WTC11 (cell line): ENCODE measurements at regions not wholly inside any gene's neighbourhood (a gene's known extent, or its start where the extent isn't known, plus 50 kb on each side); places are given as distances from the start of the nearest gene placed in this dataset.

Experiments
- ATAC-seq: fragments of 200-7000 bp; cut with Tn5 transposase; 2 replicates; pipeline ENCODE4 v1.10.0; 2021; ENCODE audit warnings: mild to moderate bottlenecking, moderate library complexity
- CTCF ChIA-PET: fragments of 300-600 bp; sonication (Branson Sonifier 250); formaldehyde crosslinking; loops from one replicate; lab custom pipeline; 2021; ENCODE audit warnings: antibody characterized with exemption; lab: Charles Lee
- POLR2A ChIA-PET: fragments of 350-600 bp; sonication (Branson Sonifier 250); formaldehyde crosslinking; loops from one replicate; lab custom pipeline; 2021; ENCODE audit warnings: antibody characterized with exemption; lab: Charles Lee
- DNase-seq: peaks from one replicate; pipeline ENCODE4 v3.0.0; 2021; ENCODE audit warnings: low spot score
- H3K27ac Mint-ChIP-seq: 2 replicates; pipeline ENCODE4 v1.8.0; 2021; ENCODE audit warnings: mixed read lengths
- H3K27me3 Mint-ChIP-seq: 2 replicates; pipeline ENCODE4 v1.8.0; 2021; ENCODE audit warnings: low read depth, mild to moderate bottlenecking, moderate library complexity, mixed read lengths
- H3K36me3 Mint-ChIP-seq: 2 replicates; pipeline ENCODE4 v1.8.0; 2021; ENCODE audit warnings: mixed read lengths
- H3K4me1 Mint-ChIP-seq: 2 replicates; pipeline ENCODE4 v1.8.0; 2022; ENCODE audit warnings: mixed read lengths
- H3K4me3 Mint-ChIP-seq: 2 replicates; pipeline ENCODE4 v1.8.0; 2021; ENCODE audit warnings: mild to moderate bottlenecking, moderate library complexity, mixed read lengths
- H3K9me3 Mint-ChIP-seq: 2 replicates; pipeline ENCODE4 v1.8.0; 2021; ENCODE audit warnings: mixed read lengths
- ATF2 ChIP-seq: sonication (generic); formaldehyde crosslinking; IDR thresholded peaks from 2 replicates; pipeline ENCODE4 v1.8.1; 2022; ENCODE audit warnings: low read depth, missing genetic modification reagents, borderline replicate concordance
- ATF6 ChIP-seq: sonication (generic); formaldehyde crosslinking; IDR thresholded peaks from 2 replicates; pipeline ENCODE4 v1.8.1; 2023; ENCODE audit warnings: mild to moderate bottlenecking, missing genetic modification reagents
- CBFB ChIP-seq: sonication (generic); formaldehyde crosslinking; IDR thresholded peaks from 2 replicates; pipeline ENCODE4 v1.8.1; 2022; ENCODE audit warnings: mild to moderate bottlenecking, low read depth, missing genetic modification reagents
- CTCF ChIP-seq: fragments of 200-600 bp; IDR thresholded peaks from 2 replicates; pipeline ENCODE4 v1.8.0; 2022; ENCODE audit warnings: antibody characterized with exemption
- FOXK1 ChIP-seq: sonication (generic); formaldehyde crosslinking; IDR thresholded peaks from 2 replicates; pipeline ENCODE4 v1.8.0; 2022; ENCODE audit warnings: mild to moderate bottlenecking, moderate library complexity, missing genetic modification reagents
- FOXP1 ChIP-seq: sonication (generic); formaldehyde crosslinking; IDR thresholded peaks from 2 replicates; pipeline ENCODE4 v1.8.0; 2022; ENCODE audit warnings: missing genetic modification reagents, mild to moderate bottlenecking, moderate library complexity, borderline replicate concordance
- IRF2 ChIP-seq: sonication (generic); formaldehyde crosslinking; IDR thresholded peaks from 2 replicates; pipeline ENCODE4 v1.8.0; 2022; ENCODE audit warnings: low read depth, missing genetic modification reagents, borderline replicate concordance
- MXD4 ChIP-seq: fragments of 250-450 bp; sonication (Bioruptor Pico); IDR thresholded peaks from 2 replicates; pipeline ENCODE4 v1.8.0; 2021; ENCODE audit warnings: mild to moderate bottlenecking, moderate library complexity, borderline replicate concordance
- NR3C1 ChIP-seq: sonication (generic); formaldehyde crosslinking; conservative IDR thresholded peaks from 2 replicates; pipeline ENCODE4 v1.8.1; 2023; ENCODE audit warnings: low read depth, mild to moderate bottlenecking, missing genetic modification reagents
- OVOL2 ChIP-seq: fragments of 250-450 bp; sonication (Bioruptor Pico); IDR thresholded peaks from 2 replicates; pipeline ENCODE4 v1.9.0; 2021; ENCODE audit warnings: mild to moderate bottlenecking, borderline replicate concordance
- PREB ChIP-seq: sonication (generic); formaldehyde crosslinking; IDR thresholded peaks from 2 replicates; pipeline ENCODE4 v1.8.1; 2022; ENCODE audit warnings: mild to moderate bottlenecking, missing genetic modification reagents, moderate library complexity, borderline replicate concordance
- RORB ChIP-seq: fragments of 250-450 bp; sonication (Bioruptor Pico); IDR thresholded peaks from 2 replicates; pipeline ENCODE4 v1.9.0; 2021; ENCODE audit warnings: mild to moderate bottlenecking
- SOX15 ChIP-seq: fragments of 250-450 bp; sonication (Bioruptor Pico); IDR thresholded peaks from 2 replicates; pipeline ENCODE4 v1.9.0; 2021; ENCODE audit warnings: mild to moderate bottlenecking
- SP1 ChIP-seq: sonication (generic); formaldehyde crosslinking; conservative IDR thresholded peaks from 2 replicates; pipeline ENCODE4 v1.8.1; 2022; ENCODE audit warnings: missing genetic modification reagents
- TEAD1 ChIP-seq: sonication (generic); formaldehyde crosslinking; IDR thresholded peaks from 2 replicates; pipeline ENCODE4 v1.8.0; 2022; ENCODE audit warnings: mild to moderate bottlenecking, missing genetic modification reagents
- USF1 ChIP-seq: sonication (generic); formaldehyde crosslinking; IDR thresholded peaks from 2 replicates; pipeline ENCODE4 v1.8.0; 2022; ENCODE audit warnings: mild to moderate bottlenecking, missing genetic modification reagents
- ZNF121 ChIP-seq: sonication (generic); formaldehyde crosslinking; IDR thresholded peaks from 2 replicates; pipeline ENCODE4 v1.8.0; 2023; ENCODE audit warnings: missing genetic modification reagents
- ZNF232 ChIP-seq: sonication (generic); formaldehyde crosslinking; IDR thresholded peaks from 2 replicates; pipeline ENCODE4 v1.8.0; 2022; ENCODE audit warnings: mild to moderate bottlenecking, missing genetic modification reagents
- TF ChIP-seq, protein P1 (sequence below): fragments of 250-450 bp; sonication (Bioruptor Pico); conservative IDR thresholded peaks from 2 replicates; pipeline ENCODE4 v1.9.0; 2021; ENCODE audit warnings: mild to moderate bottlenecking
- TF ChIP-seq, protein P2 (sequence below): sonication (generic); formaldehyde crosslinking; IDR thresholded peaks from 2 replicates; pipeline ENCODE4 v1.8.0; 2023; ENCODE audit warnings: mild to moderate bottlenecking, missing genetic modification reagents

DNA sequence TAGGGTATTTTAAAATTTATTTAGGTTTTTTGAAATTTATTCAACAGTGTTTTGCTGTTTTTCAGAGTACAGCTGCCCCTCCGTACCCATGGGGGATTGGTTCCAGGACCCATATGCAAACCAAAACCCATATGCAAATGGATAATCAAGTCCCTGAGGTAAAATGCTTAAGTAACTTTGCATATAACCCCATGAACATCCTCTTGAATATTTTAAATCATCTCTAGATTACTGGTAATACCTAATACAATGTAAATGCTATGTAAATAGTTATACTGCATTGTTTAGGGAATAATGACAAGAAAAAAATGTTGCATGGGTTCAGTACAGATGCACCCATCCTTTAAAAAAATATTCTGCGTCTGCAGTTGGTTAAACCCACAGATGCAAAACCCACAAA is 547.9 kb upstream of the CDH4 start:
- no peak for ATAC-seq
- POLR2A ChIA-PET, result no interaction called here

More for the DNA sequence above, 547.9 kb upstream of the CDH4 start:
- no peak overlapping the region for H3K4me3 Mint-ChIP-seq
- peaks cover 13% of the 10 kb centered on the region for H3K36me3 Mint-ChIP-seq
- CTCF ChIA-PET, result no interaction called here
- H3K9me3 Mint-ChIP-seq, result peaks cover 28% of the 10 kb centered on the region
- H3K27ac Mint-ChIP-seq, result no peak overlapping the region
- H3K27me3 Mint-ChIP-seq, result peaks cover 4% of the 10 kb centered on the region; the same call in 1 of the 2 replicates
- peaks cover 28% of the 10 kb centered on the region for H3K4me1 Mint-ChIP-seq
- no peak for DNase-seq
- TF ChIP-seq ATF6 (CRISPR knock-in tag) (no peak), FOXK1 (CRISPR knock-in tag) (no peak), IRF2 (CRISPR knock-in tag) (no peak), USF1 (CRISPR knock-in tag) (no peak), SOX15 (CRISPR knock-in tag) (no peak), MXD4 (CRISPR knock-in tag) (no peak), TEAD1 (CRISPR knock-in tag) (no peak), ZNF232 (CRISPR knock-in tag) (no peak), FOXP1 (CRISPR knock-in tag) (no peak), ATF2 (CRISPR knock-in tag) (no peak), OVOL2 (no peak), RORB (no peak), ZNF121 (CRISPR knock-in tag) (no peak), CTCF (no peak), NR3C1 (CRISPR knock-in tag) (no peak), CBFB (no peak), SP1 (CRISPR knock-in tag) (no peak), PREB (CRISPR knock-in tag) (no peak)
- TF ChIP-seq, protein P1, sequence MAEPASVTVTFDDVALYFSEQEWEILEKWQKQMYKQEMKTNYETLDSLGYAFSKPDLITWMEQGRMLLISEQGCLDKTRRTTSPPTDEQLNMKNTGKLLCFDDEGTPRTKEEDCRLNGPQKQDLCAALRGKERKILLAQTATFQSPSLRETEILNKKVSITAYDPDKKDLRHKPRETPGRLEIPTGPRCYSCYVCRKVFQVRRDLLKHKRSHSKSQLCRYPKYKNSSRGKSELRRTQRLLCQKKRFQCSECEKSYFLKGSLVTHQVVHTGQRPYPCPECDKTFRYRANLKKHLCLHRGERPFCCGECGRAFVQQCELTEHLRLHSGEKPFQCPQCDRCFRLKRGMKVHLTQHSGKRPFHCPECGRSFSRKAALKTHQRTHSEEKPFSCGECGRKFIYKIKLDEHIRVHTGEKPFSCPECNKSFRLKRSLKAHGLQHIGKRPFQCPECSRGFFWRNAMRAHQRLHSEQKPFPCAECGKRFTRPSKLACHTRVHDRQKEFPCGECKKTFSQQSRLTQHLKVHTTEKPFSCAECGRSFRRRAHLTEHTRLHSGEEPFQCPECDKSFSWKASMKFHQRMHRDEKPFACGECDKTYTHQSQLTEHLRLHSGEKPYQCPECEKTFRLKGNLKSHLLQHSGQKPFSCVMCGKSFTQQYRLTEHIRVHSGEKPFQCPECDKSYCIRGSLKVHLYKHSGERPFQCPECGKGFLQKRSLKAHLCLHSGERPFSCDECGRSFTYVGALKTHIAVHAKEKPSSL (CRISPR knock-in tag), result no peak
- TF ChIP-seq, protein P2, sequence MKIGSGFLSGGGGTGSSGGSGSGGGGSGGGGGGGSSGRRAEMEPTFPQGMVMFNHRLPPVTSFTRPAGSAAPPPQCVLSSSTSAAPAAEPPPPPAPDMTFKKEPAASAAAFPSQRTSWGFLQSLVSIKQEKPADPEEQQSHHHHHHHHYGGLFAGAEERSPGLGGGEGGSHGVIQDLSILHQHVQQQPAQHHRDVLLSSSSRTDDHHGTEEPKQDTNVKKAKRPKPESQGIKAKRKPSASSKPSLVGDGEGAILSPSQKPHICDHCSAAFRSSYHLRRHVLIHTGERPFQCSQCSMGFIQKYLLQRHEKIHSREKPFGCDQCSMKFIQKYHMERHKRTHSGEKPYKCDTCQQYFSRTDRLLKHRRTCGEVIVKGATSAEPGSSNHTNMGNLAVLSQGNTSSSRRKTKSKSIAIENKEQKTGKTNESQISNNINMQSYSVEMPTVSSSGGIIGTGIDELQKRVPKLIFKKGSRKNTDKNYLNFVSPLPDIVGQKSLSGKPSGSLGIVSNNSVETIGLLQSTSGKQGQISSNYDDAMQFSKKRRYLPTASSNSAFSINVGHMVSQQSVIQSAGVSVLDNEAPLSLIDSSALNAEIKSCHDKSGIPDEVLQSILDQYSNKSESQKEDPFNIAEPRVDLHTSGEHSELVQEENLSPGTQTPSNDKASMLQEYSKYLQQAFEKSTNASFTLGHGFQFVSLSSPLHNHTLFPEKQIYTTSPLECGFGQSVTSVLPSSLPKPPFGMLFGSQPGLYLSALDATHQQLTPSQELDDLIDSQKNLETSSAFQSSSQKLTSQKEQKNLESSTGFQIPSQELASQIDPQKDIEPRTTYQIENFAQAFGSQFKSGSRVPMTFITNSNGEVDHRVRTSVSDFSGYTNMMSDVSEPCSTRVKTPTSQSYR (CRISPR knock-in tag), result no peak
- TF ChIP-seq, all 79 proteins: peak for 0
